Endothelial cell (in vitro differentiated cells): ENCODE measurements at regions not wholly inside any gene's neighbourhood (a gene's known extent, or its start where the extent isn't known, plus 50 kb on each side); places are given as distances from the start of the nearest gene placed in this dataset.

ENCODE experiments used
- DNase-seq: peaks from one replicate; pipeline ENCODE4 v3.0.0; 2021; ENCODE audit warnings: low spot score
- H3K27ac Mint-ChIP-seq: one replicate; pipeline ENCODE4 v1.8.0; 2021; ENCODE audit warnings: mixed read lengths, inconsistent platforms; ENCODE audit not compliant: unreplicated experiment
- H3K27me3 Mint-ChIP-seq: one replicate; pipeline ENCODE4 v1.8.0; 2021; ENCODE audit warnings: mild to moderate bottlenecking, moderate library complexity, mixed read lengths, inconsistent platforms; ENCODE audit not compliant: unreplicated experiment
- H3K36me3 Mint-ChIP-seq: one replicate; pipeline ENCODE4 v1.8.0; 2021; ENCODE audit warnings: mild to moderate bottlenecking, low read depth, mixed read lengths, inconsistent platforms; ENCODE audit not compliant: unreplicated experiment
- H3K4me1 Mint-ChIP-seq: one replicate; pipeline ENCODE4 v1.8.0; 2021; ENCODE audit warnings: mild to moderate bottlenecking, mixed read lengths, inconsistent platforms; ENCODE audit not compliant: unreplicated experiment
- H3K4me3 Mint-ChIP-seq: one replicate; pipeline ENCODE4 v1.8.0; 2021; ENCODE audit warnings: mild to moderate bottlenecking, mixed read lengths, inconsistent platforms; ENCODE audit not compliant: unreplicated experiment
- H3K9me3 Mint-ChIP-seq: one replicate; pipeline ENCODE4 v1.8.0; 2021; ENCODE audit warnings: mixed read lengths, inconsistent platforms; ENCODE audit not compliant: unreplicated experiment
- CTCF ChIP-seq: fragments of 200-600 bp; sonication (generic); IDR thresholded peaks from one replicate; pipeline ENCODE4 v1.5.0; 2021; ENCODE audit warnings: antibody characterized with exemption; ENCODE audit not compliant: unreplicated experiment

- H3K27me3 Mint-ChIP-seq = peaks cover 21% of the 10 kb centered on the region
- peak; percentile 76 for DNase-seq
- H3K9me3 Mint-ChIP-seq = no peaks in the 10 kb centered on the region
- H3K4me1 Mint-ChIP-seq = peaks cover 27% of the 10 kb centered on the region
- peak overlapping the region; percentile 77 for H3K27ac Mint-ChIP-seq
- TF ChIP-seq CTCF = no peak
- peak overlapping the region; percentile 73 for H3K4me3 Mint-ChIP-seq
- peaks cover 10% of the 10 kb centered on the region for H3K36me3 Mint-ChIP-seq
Measured at GRCh38 chr1:244970236-244970743, 105.9 kb upstream of the HNRNPU start.

GRCh38 chr1:244969355-244970235 lies 105.3 kb upstream of the HNRNPU start:
- H3K4me1 Mint-ChIP-seq = peaks cover 29% of the 10 kb centered on the region
- DNase-seq = peak; percentile 67
- H3K9me3 Mint-ChIP-seq = no peaks in the 10 kb centered on the region
- TF ChIP-seq CTCF = no peak
- H3K4me3 Mint-ChIP-seq = peak overlapping the region; percentile 94
- peak overlapping the region; percentile 99 for H3K27ac Mint-ChIP-seq
- peaks cover 23% of the 10 kb centered on the region for H3K27me3 Mint-ChIP-seq
- H3K36me3 Mint-ChIP-seq = peaks cover 10% of the 10 kb centered on the region

GRCh38 chr1:244968881-244969280 lies 104.5 kb upstream of the HNRNPU start:
- TF ChIP-seq CTCF = no peak
- H3K4me1 Mint-ChIP-seq = peaks cover 34% of the 10 kb centered on the region
- H3K9me3 Mint-ChIP-seq = no peaks in the 10 kb centered on the region
- H3K27ac Mint-ChIP-seq = peak overlapping the region; percentile 99
- peak overlapping the region; percentile 94 for H3K4me3 Mint-ChIP-seq
- H3K27me3 Mint-ChIP-seq = peaks cover 22% of the 10 kb centered on the region
- peaks cover 10% of the 10 kb centered on the region for H3K36me3 Mint-ChIP-seq
- DNase-seq = no peak

DNA sequence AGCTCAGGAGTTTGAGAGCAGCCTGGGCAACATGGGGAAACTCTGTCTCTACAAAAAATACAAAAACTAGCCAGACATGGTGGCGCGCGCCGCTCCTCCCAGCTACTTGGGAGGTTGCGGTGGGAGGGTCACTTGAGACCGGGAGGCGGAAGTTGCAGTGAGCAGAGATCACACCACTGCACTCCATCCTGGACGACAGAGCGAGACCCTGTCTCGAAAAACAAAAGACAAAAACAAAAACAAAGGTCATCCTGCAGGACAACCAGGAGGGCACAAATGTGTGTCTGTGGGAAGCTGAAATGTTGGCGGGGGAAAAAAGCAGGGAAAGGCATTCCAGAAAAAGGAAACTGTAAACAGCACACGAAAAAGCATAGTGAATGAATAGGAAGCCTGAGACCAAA lies 104.1 kb upstream of the HNRNPU start:
- H3K9me3 Mint-ChIP-seq = no peaks in the 10 kb centered on the region
- peaks cover 22% of the 10 kb centered on the region for H3K27me3 Mint-ChIP-seq
- H3K36me3 Mint-ChIP-seq = peaks cover 10% of the 10 kb centered on the region
- peak; percentile 43 for DNase-seq
- H3K4me1 Mint-ChIP-seq = peaks cover 38% of the 10 kb centered on the region
- H3K4me3 Mint-ChIP-seq = peak overlapping the region; percentile 87
- no peak for TF ChIP-seq CTCF
- peak overlapping the region; percentile 99 for H3K27ac Mint-ChIP-seq

GRCh38 chr1:244967159-244967558 lies 102.8 kb upstream of the HNRNPU start:
- Mint-ChIP-seq H3K4me1 (peaks cover 37% of the 10 kb centered on the region), H3K4me3 (no peak overlapping the region), H3K27ac (no peak overlapping the region), H3K36me3 (peaks cover 10% of the 10 kb centered on the region), H3K27me3 (peaks cover 22% of the 10 kb centered on the region), H3K9me3 (no peaks in the 10 kb centered on the region)
- DNase-seq = no peak
- no peak for TF ChIP-seq CTCF
